NOMO-1 treated with DMSO at 0.1 percent for 48 hours (cell line): ENCODE measurements at regions not wholly inside any gene's neighbourhood (a gene's known extent, or its start where the extent isn't known, plus 50 kb on each side); places are given as distances from the start of the nearest gene placed in this dataset.

ENCODE experiments used
- DNase-seq: peaks from one replicate; lab custom pipeline; 2025; ENCODE audit not compliant: unreplicated experiment; lab: John Stamatoyannopoulos, UW

DNA sequence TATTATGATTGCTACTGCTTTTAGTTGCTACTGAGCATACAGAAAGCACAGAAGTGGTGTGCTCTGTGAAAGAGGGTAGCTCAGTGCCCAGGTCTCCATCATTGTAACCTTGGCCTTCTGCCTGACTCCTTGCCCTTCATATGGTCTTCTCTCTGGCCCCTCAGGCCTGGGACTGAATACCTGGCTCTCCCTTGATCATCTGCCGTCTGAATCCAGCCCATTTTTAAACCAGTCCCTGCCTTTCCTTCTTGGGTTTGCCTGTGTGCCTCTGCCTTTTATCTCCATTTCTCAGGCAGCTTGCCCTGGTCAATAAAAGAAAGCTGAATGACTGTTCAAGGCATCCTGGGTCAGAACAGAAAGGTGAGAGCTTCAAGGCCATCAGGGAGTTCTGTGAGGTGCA, 109.1 kb upstream of the ZNF438 start:
- DNase-seq, result no peak

DNA sequence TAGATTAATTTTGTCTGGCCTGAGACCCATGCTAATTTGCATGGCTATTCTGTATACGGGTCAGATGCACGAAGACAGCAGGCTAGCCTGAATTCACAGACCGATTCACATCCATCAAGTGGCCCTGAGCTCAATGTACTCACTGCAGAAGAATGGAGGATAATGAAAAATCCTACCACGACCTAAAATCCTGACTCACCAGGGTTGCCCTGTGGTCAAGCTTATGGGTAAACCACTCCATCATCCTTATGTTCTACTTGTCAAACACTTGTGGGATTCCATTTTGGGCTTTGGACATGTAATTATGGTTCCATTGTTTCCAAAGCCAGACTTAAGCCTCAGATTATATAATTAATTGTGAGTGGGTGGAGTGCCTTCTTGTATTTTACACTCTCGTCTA, 110.4 kb upstream of the ZNF438 start:
- DNase-seq, result no peak

DNA sequence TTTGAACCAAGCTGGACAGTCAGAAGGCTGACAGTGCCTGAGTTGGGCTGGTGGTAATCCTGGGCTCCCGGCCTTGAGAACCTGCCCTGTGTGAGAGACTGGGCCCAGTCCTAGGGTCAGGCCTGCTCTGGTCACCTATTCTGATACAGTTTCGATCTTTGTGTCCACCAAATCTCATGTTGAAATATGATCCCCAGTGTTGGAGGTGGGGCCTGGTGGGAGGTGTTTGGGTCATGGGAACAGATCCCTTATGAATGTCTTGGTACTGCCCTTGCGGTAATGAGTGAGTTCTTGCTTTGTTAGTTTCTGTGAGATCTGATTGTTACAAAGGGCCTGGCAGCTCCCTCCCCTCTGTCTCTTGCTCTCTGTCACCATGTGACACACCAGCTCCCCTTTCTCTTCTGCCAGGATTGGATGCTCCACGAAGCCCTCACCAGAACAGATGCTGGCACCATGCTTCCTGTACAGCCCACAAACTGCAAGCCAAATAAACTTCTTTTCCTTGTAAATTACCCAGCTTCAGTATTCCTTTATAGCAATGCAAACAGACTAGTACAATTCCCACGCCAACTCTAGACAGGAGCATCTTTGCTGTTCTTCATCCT, 111.8 kb upstream of the ZNF438 start:
- DNase-seq, result no peak

DNA sequence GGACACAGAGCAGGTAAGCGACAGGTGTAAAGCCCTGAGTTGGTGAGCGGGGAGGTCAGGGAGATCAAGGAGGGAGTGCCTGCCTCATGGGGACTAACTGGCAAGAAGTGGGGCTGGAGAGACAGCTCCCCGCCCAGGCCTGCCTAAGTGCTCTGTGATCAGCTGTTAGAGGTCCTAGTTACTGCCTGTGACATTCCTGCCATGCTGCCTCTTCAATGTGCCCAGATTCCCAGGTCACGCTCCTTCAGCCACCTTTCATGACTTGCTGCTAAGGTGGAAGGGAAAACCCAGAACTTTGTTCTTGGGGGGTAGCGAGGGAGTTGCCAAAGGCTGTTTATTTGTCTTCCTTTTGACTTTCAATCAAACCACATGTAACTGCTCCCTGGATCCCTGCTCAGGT, 114.3 kb upstream of the ZNF438 start:
- DNase-seq, result no peak

DNA sequence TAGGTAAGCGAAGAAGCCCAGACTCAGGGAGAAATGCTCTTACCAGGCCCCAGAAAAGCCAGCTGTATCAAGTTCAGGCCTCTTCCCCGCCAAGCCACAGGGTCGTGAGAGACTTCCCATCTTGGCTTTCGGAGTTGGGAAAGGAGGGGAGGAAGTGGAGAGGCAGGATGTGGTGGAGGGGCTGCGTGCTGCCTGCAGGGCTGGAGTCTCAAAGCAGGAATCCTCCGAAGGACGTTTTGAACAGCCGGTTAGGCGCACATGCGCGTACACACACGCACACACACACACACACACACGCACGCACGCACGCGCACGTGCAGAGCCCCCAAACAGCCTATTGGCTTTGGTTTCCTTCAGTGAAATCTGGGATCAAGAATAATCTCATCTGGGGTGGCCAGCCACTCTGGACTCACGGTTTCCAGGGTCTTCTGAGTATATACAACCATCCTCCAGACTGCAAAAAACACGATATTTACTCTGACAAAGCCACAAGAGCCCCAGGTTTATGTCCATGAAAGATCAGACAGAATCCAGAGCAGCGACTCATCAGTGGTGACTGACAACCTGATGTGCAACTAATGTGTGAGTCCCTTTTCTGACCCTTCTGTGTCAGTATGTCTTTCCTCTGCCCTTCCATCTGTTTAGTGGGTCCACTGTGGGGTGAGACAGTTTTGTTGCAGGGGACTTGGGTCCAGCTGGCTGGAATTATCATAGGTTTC, 115.0 kb upstream of the ZNF438 start:
- no peak for DNase-seq

DNA sequence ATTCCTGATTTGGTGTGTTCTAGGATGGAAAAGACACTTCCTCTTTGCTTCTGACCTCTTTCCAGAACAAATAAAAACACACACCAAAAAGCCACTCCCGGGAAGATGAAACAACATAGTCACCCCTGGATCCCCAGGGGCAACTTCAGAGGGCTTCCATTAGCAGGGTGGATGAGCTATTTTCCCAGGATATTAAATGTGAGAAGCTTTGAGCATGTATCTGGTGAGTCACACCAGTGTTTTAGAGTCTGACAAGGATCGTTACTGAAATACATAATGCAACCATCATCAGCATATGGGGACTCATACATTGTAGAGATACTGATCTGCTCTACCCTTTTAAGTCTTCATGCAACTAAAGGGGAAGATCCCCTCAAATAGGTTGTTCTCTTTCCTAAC, 115.5 kb upstream of the ZNF438 start:
- DNase-seq, result no peak

DNA sequence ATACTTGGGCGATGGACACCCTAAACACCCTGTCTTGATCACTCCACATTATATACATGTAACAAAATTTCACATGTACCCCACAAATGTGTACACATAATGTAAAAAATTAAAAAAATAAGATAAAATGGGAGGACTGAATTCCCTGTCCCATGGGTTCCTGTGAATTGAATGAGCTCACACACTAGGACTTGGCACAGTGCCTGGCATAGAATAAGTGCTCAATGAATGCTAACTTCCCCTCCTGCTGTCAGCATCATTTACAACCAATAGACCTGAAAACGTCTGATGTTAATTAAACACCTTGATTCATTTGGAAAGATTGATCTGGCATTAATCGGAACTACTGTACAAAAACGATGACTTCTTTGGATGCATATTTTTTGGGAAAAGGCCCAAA, 117.3 kb upstream of the ZNF438 start:
- no peak for DNase-seq

DNA sequence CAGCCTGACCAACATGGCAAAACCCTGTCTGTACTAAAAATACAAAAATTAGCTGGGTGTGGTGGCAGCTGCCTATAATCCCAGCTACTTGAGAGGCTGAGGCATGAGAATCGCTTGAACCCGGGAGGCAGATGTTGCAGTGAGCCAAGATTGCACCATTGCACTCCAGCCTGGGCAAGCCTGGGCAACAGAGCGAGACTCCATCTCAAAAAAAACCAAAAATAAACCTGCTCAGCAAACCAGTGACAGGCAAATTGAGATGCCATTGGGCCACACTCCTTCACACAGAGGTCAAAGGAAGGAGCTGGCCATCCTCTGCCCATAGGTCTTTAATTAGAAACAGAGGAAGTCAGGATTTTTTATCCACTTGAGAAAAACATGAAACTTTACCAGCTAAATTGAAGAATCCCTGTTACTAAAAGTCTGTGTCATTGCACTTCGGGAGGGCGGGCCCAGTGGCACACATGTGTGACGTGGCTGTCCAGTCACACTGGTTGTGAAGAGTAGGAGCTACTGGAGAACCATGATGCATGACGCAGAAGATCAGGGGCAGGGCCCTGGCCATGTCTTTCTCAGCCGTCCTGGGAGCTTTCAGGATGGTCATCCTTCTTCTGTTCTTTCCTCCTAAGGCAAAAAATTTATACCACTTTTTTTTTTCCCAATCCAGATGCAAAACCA, 118.3 kb upstream of the ZNF438 start:
- no peak for DNase-seq

DNA sequence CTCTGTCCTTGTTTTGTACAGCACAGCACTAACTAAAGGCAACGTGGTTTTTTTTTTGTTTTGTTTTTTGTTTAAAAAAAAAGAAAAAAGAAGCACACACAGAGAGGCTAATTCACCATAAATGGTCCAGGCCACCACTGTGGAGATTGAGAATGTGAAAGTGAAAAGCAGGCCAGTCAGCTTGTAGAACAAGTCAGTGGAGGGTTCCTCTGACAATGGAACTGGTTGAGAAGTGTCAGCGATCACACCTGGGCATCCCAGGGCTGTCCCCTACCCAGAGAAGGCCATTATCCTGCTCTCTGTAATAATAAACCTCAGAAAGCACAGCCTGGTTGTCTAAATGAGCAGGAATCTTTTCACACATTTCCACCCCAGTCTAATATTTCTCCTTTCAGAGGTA, 119.6 kb upstream of the ZNF438 start:
- no peak for DNase-seq

DNA sequence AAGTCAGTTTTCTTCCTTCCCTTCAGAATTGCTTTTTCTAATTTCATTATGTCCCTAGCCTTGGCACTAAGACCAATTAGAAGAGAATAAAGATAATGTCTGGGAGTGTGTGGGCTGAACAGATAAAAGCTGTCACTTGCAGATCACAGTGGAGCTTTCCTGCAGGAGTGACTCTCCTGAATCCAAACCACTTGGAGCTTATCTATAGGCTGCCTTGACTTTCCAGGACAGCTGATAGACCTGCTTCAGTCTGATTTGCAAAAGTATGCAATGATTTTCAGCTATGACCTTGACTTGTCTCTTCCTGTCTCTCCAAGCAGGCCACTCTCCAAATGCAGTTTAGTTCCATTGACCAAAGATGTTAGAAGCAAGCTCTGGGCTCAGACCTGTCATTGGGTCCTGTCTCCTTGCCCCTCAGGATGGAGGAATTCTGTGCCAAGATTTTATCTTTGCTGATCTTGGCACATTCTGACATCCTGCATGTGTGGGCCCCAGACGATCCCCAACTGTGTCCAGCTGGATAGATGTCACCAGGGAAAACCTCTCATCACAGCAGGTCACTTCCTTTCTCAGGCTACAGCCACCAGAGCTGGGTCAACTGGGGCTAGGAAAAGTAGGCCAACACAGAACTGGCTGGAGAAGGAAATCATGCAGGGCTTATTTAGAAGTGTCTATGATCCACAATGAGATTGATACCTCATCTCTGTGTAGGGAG, 120.9 kb upstream of the ZNF438 start:
- DNase-seq, result no peak

DNA sequence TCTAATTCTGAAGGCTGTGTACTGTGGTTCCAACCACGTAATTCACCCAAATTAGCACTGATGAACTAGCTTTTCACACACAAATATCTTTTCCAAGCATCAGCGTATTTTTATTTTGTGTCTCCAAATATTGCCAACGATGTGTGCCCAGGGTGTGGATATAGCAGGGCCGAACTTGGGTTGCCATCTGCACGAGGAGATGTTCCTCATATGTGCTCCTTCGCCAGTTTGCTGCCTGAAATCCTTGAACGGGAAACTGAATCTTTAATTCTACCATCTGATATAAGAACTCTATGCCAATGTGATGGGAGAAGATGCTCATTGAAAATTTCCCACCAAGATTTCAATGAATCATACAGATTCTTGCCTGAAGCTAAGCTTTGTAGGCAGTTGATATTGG, 121.5 kb upstream of the ZNF438 start:
- no peak for DNase-seq

DNA sequence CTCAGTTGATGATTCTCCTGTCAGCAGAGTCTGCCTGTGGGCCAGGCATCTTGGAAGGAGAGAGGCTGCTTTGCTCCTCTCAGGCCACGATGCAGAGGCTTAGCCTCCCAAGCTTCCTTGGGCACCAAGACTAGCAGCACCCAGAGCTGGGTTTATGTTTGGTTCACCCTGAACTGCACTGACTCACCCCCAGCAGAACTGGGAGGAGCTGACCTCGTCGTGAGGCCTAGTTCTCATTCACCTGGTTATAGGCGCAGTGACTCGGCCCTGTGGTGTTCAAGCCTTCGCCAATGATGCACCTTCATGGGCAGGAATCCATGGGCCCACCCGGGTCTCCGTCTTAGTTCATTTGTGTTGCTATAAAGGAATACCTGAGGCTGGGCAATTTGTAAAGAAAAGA, 122.0 kb upstream of the ZNF438 start:
- no peak for DNase-seq

DNA sequence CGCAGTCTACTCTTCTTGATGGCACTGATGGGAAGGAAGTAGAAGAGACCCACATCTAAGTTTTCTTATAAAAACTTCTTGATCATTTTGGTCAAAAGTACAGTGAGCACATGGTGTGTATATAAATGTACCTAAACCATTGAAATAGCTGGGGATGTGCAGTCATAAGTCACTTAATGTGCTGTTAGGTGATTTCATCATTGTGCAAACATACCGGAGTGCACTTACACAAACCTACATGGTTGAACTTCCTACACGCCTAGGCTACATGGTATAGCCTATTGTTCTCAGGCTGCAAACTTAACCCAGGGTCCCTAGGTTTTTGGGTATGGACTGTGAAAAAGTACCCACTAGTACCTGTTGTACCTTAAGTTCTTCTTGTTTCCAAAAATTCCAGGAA, 123.3 kb upstream of the ZNF438 start:
- no peak for DNase-seq

DNA sequence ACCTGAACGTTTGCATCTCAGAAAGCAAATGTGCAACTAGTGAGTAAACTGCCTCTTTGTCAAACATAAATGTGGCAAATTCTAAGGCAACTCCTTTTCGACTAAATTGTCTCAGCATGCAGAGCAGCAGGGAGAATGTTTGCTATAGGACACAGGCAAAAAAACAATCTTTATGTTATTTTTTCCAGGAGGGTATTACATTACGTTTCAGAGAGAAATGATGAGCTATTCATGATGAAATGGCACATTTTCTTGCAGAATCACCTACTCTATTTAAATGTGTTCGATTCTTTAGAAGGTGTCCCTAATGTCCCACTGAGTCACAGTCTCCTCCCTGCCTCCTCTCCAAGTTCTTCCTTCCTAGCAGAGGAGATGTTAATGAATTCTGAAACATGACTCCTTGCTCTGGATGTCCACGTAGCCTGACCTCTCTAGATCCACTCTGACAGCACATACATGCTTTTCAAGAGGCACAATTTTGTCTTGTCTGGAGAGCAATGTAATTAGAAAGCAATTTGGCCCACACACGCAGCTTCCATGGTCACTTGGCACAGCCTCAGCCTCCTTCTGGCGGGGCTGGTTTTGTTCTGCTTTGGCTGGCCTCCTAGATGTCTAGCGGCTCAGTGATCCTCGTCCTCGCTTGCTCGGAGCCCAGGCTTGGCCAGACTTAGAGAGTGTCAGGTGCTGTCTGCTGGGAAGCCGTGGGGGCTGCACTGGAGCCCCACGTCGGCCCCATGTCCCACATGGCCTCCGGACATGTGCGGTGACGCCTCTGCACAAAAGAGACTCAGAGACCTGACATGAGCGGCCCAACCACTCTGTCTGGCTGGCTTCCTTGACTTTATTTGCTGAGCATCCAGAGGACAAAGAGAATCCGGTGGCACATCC, 125.7 kb upstream of the ZNF438 start:
- no peak for DNase-seq

DNA sequence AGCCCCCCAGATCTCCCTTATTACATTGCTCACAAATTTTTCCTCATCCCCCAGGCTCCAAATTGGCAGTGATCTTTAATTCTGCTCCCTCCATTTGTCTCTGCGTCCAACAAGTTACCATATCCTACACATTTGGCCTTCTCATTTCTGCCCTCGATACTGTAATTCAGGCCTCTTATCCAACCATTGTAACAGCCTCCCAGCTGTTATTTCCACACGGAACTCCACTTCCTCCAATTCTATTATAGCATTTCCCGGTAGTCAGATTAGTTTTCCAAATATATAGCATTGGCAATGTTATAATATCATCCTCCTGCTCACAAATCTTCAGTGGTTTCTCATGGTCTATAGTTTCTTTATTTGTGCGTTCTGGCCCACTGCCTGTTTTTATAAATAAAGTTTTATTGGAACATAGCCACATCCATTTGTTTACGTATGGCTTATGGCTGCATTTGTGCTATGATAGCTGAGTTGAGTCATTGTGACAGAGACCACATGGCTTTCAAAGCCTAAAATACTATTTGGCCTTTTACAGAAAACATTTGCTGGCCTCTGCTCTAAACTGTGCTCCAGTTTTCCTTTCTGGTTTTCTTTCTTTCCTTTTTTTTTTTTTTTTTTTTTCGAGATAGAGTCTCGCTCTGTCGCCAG, 126.5 kb upstream of the ZNF438 start:
- no peak for DNase-seq

DNA sequence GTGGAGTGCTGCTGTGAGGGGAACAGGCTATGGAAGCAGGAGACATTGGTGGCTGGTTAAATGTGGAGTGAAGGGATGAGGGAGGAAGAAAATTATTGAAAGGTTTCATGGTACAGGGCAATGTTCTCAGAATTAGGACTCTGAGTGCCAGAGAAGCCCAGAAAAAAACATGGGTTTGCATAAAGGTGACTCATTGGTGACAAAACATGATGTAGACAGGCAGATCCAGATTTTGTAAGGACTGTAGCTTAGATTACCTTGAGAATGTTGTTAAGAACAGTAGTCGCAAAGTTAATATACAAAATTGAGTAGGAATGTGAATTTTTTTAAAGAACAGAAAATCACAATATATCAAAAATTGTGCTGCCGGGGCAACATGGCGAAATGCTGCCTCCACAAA, 134.9 kb upstream of the ZNF438 start:
- no peak for DNase-seq

DNA sequence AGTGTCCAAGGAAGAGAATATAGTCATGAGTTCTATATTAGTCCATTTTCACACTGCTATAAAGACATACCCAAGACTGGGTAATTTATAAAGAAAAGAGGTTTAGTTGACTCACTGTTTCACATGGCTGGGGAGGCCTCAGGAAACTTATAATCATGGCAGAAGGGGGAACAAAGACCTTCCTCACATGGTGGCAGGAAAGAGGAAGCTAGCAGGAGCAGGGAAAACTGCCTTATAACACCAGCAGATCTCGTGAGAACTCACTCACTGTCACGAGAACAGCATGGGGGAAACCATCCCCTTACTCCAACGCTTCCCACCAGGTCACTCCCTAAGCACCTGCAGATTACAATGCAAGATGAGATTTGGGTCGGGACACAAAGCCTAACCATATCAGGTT, 139.0 kb upstream of the ZNF438 start:
- no peak for DNase-seq

DNA sequence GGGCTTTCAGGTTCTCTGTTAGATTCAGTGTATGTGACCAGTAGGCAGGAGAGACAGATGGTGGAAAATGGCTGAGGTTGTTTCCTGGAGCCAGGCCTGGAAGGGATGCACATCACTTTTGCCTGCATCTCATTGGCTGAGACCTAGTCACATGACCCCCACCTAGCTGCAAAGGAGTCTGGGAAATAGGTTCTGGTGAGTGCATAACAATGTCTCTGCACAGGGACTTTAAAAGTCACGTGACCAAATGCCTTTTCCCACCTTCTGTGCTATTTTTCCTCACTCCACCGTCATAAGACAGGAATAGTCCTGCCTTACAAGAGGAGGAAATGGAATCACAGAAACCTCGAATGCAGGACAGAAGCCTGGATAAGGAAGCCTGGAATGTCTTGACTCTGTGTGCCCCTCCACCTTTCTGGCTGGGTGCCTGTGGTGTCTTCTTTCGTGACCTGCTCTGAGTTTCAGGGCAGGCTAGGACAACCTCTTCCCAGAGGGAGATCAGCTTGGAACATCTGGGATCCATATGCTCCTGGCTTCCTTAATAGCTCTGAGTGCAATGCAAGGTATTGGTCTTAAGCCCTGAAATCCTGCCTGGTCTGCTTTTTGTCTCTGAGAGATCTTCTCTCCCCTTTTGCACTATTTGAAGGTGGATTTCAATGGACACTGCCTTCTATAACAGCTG, 139.9 kb upstream of the ZNF438 start:
- DNase-seq, result no peak

DNA sequence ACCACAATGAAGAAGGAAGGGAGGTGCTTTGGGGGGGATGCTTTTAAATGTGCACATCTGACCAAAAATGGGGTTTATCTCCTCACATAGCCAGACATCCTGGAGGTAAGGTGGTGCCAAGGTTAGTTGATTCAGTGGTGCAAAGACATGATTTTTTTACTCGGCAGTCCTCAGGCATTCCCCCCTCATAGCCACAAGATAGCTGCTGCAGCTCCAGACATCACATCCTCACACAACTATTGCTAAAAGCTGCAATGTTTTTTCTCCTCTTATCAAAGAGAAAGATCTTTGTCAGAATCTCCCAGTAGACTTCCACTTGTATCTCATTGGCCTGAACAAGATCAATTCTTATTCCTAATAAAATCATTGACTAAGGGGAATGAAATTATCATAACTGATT, 141.3 kb upstream of the ZNF438 start:
- DNase-seq, result no peak

DNA sequence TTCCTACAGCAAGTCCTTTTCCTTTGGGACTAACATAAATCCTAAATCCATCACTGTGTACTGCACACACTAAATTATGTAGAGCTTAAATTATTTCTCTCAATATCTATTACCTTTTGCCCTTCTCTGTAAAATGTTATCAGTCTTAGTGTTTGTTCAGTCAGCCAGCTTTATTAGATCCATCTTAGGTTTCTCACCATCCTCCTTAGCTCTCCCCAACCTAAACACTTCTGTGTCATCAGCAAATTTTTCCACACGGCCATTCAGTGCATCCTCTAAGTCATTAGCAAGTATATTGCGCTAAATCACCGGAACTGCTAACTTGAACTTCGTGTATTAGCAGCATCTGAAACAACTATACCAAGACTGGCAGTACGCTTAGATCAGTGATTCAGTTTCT, 142.1 kb upstream of the ZNF438 start:
- DNase-seq, result no peak
